Colon (tissue), 2 donors: ENCODE measurements at regions not wholly inside any gene's neighbourhood (a gene's known extent, or its start where the extent isn't known, plus 50 kb on each side); places are given as distances from the start of the nearest gene placed in this dataset.

Source experiments
- FAIRE-seq: peaks from 2 replicates; lab custom pipeline; 2012; peaks lifted over from hg19 to GRCh38; lab: Jason Lieb, UNC
- donor health status: control.
- donor health status: control.

DNA sequence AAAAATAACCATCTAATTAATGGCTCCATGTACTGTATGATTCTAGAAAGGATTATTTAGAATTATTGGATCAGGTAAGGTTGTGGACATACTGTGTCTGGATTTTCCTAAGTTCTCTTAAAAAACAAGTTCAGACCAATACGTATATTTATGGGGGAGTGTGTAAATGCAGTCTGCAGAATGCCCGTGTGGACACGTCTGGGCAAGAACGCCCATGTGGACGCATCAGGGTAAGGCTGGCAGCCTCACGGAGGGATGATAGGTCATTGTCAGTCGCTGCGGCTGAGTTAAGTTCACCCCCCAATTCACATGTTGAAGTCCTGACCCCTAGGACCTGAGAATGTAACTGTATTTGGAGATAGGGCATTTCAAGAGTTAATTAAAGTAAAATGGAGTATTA is 160.0 kb upstream of the SHH start:
- no peak for FAIRE-seq

DNA sequence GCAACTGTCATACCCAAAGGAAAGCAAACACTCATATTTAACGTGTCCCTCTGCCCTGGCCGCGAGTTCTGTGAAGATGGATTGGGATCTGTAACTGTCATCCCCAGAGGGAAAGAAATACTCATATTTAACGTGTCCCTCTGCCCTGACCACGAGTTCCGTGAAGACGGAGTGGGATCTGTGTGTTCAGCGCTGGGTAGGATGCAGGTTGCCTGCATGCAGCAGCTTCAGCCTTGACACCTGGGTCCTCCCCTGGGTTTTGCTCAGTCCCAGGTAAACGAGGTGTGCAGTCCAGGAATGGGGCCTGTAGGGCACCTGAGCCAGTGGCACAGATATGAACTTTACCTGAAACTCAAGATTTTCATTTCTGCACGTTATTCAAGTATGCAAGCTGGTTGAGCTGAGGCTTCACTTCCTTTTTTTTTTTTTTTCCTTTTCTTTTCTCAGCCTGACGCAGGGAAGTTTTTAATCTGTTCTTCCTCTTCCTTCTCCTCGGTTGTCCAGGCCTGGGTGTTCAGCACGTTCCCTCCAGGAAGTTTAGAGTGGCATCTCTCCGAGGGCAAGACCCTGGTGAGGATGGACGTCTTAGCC is 159.0 kb upstream of the SHH start:
- FAIRE-seq: no peak

DNA sequence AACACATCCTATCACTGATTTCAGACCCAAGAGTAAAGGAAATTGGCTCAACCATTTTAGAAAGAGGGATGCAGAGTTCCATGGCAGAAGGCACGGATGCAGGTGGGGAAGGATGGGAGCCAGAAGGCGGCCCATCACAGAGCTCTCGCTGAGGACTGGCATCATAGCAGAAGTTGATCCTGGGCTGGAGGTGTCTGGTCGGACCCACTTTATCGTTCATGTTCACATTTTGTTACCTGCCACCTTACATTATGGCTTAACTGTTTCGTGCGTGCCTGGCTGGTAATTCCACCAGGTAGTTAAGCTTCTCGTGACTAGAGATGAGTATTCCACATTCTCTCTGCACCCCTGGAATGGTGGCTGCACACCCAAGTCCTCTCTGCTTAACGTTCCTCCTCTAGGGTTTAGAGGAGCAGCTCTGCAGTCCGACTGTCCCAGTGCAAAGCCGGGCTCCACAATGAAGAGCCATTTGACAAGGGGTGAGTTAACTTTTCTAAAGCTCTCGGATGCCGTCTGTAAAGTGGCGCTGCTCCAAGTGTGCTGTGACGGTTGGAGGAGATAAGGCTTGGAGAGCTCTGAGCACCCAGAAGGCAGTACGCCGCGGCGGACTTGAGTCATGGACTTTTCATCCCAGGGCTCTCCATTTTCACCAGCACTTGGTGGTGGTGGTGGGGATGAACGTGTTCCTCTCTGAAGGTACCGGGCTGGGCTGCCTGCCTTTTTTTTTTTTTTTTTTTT is 157.1 kb upstream of the SHH start:
- no peak for FAIRE-seq

- no peak for FAIRE-seq
These were observed 152.7 kb upstream of the SHH start for GRCh38 chr7:155965010-155965409.

- no peak for FAIRE-seq
These were observed 152.3 kb upstream of the SHH start for GRCh38 chr7:155964543-155964942.

DNA sequence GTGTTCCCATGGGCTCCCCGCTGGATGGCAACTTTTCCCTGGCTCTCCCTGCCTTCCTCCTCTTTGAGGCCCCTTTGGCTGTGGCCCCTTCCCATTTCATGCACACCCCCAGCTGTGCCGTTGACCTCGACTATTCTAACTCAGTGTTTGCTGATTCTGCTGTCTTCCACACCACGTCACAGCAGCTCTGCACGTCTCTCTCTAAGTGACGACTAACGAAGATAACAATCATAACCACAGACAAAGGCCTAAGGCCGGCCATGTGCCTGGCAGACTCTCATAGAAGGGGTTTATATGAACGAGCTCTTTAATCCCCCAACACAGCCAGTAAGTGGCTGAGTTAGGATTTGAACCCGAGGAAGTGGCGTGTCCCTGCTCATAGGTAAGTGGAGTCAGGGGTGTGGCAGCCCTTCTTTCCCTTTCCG is 151.5 kb upstream of the SHH start:
- no peak for FAIRE-seq

DNA sequence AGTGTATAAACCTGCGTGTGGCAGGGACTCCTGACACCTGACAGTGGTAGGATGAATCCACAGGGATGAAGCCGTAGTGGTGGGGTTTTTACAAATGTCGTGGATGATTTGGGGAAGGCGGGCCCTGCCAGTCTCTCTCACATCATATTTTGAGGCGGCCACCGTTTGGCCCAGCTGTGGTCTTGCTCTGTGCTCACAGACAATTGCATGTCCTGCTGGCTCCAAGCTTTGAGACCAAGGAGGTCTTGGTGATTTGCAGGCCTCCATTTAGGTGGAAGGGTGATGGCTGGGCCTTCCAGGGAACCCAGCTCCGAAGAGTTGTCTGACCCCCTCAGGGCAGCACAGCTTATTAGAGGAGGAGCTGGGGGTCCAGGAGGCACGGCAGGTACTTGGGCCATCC is 151.1 kb upstream of the SHH start:
- FAIRE-seq: no peak

GRCh38 chr7:155962968-155963300 is 150.7 kb upstream of the SHH start:
- no peak for FAIRE-seq

GRCh38 chr7:155962191-155962967 is 150.1 kb upstream of the SHH start:
- FAIRE-seq: no peak

DNA sequence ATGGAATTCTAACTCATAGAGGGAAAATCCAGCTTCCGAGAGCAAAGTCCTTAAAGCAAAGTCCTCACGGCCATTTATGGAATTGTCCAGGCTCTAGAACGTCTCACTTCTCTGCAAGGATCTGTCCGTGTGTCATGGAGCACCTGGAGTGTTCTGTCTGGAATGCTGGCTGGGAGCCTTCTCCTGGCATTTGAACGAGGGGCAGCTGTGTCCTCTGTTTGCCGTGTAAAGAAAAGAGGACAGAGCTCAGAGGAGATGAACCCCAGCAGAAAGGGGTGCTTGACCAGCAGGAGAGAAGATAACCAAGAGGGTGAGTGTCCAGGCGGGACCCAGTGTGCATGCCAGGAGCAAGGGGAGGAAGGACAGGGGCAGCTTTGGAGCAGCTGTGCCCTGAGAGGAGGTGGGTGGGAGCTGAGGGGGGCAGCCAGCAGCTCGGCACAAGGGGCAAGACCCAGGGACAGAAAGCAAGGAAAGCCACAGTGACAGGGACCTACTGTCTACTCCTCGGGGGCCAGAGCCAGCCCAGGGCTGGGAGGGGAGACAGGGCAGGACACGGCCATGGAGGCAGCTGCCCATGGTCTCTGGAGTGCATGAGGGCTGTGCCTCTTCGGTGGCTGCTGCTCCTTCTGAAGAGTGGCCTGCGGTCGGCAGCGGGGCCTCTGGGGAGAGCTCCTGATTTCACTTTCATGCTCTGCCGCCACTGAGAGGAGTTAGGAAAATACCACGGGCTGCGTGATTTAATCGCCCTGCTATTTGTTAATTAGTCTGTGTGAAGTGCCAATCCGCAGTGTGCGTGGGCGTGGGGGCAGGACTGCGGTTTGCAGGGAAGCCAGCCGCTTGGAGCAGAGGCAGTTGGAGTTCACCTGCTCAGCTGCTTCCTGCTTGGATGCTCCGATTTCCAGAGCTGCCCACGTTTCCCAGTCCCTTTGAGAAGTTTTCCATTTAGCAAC is 149.3 kb upstream of the SHH start:
- no peak for FAIRE-seq

DNA sequence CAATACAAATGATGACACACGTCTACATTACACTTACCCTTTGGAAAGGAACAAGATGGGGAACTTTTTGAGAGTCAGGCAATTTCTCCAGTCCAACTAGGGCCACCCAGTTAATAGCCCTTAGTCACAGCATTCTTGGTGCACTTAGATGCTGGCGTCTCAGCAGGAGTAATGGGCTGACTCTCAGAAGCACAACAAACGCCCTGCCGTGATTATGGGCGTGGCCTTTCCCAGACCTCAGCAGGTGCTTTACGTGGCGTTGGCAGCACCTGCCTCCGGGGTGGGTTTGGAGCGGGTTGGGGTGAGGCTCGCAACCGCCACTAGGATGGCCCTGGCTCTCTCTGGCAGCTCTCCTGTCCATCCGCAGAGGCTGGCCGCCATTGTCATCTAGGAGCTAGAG is 147.6 kb upstream of the SHH start:
- no peak for FAIRE-seq

- no peak for FAIRE-seq
These were observed 144.7 kb upstream of the SHH start for GRCh38 chr7:155956977-155957376.

DNA sequence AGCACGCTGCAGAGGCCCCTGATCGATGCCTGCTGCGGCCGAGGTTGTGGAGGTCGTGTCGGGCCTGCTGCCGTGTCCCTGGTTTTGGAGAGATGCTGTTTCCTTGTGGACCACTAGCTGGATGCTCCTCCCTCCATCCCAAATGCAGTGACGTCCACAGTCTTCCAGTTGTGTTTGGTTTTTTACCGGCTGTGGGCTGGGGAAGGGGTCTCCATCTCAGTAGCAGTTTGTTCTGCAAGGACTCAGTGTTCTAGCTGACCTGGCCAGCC is 143.0 kb upstream of the SHH start:
- FAIRE-seq: no peak

GRCh38 chr7:155954550-155955366 is 142.5 kb upstream of the SHH start:
- FAIRE-seq: no peak

DNA sequence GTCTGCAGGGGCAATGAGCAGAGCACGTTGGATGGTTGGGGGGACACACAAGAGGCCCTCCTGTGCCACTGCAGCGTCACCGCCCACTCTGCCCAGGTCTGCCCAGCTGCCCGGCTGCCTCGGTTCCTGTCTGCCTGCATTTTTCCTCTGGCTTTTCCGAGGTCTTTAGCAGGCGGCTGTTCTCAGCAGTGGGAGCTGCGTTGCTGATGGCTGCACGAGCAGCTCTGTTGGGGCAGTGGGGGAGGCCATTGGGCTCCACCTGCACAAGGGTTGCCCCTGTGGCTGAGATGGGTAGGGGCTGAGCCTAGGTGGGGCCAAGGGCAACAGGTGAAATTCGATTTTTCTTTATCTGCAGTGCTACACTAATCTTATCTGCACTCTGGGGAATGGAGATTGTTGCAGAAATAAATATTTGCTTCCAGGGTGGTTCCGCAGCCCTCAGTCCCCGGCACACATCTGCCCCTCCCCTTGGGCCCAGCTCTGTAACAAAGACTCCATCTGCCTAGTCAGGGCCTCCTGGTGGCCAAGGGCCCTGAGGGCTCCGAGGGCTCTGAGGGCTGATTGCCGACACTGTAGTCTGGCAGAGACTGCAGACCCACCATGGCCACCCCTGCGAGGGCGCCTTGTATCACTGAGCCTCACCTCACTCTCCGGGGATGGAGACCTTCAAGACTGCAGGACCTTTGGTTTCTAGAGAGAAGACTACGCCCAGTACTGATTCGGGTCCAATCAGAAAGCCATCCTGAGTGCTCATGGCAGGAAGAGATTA is 141.7 kb upstream of the SHH start:
- FAIRE-seq: no peak

DNA sequence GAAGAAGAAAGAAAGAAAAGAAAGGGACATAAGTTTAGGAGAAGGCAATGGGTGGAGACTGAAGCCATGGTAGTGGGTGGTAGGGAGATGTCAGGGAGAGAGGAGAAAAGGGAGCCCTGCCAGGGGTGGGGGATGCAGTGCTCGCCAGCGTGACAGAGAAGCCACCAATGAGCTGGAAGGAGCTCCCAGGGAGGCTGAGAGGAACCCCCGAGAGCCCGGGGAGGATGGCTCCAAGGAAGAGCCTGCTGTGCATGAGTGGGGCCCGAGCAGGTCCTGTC is 141.2 kb upstream of the SHH start:
- no peak for FAIRE-seq

GRCh38 chr7:155951554-155952158 is 139.4 kb upstream of the SHH start:
- FAIRE-seq: no peak

DNA sequence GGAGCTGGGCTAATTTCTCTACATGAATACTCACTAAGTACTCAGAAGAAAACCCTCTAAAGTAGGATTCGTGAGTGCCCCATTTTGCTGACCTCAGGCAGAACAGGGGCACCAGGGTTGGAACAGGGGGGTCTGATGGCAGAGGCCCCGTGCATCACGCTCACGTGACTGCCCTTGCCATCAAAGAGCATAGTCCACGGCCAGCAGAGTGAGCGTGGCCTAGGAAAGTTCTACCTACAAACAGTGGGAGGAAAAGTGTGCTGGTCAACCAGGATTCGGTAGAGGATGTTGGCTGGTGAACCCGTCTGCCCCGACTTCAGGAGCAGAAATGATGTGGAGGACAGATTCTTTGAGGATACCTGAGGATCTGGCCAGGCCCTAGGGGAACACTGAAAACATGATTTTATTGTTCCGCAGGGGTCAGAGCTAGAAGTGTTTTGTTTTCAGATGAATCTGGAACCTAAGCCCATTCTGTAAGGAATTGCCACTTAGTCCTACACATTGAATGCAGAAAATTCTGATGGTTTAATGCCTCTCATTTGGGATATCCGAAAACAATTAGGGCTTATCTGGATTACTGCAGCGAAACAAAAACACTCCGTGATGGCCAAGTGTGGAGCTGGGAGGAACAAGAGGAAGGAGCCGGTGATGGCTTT is 138.8 kb upstream of the SHH start:
- FAIRE-seq: no peak

DNA sequence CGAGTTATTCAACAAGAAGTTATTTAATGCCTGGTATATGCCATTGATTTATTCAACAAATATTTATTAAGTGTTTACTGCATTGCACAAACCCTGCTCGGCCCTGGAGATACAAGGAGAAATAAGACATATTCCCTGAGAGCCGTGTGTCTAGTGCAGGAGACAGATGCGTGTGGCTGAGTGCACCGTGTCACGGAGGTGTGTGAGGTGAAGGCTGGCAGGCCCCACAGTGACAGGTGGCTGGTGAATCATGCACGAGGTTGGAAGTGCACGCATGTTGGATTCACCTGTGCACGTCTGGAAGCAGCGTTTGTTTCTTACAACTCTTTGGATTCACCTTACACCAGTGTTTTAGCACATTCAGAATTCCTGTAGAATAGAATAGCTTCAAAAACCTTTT is 136.6 kb upstream of the SHH start:
- no peak for FAIRE-seq

DNA sequence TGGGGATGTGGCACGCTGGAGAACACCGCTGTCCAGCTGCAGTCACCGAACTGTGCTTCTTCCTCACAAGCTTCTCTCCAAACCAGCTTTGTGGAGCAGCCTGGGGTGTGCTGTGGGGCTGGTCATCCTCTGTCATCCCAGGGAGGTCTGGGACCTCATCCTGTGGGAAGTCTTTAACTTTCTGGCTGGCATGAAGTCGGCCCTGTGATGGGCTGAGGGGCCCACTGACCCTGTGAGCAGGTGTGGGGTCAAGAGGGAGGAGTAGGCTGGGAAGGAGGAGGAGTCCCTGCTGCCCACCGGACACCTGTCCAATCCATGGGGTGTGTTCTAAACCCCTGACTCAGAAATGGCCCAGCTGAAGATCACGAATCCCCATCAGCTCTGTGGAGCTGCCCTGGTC is 136.2 kb upstream of the SHH start:
- no peak for FAIRE-seq
